HEK293 (cell line): ENCODE measurements at regions not wholly inside any gene's neighbourhood (a gene's known extent, or its start where the extent isn't known, plus 50 kb on each side); places are given as distances from the start of the nearest gene placed in this dataset.

Experiments used
- HOXA7 ChIP-seq: sonication (generic); formaldehyde crosslinking; IDR thresholded peaks from 2 replicates; pipeline ENCODE4 v1.8.1; 2022; ENCODE audit warnings: missing genetic modification reagents, borderline replicate concordance
- ZNF23 ChIP-seq: fragments of 450-650 bp; formaldehyde crosslinking; IDR thresholded peaks from 2 replicates; pipeline ENCODE4 v1.5.1; 2016; ENCODE audit warnings: missing biosample characterization, missing genetic modification characterization, borderline replicate concordance
- ZNF274 ChIP-seq, 2 experiments: fragments of 200-500 bp in 1 of 2; fragments of 450-650 bp in 1 of 2; sonication (Bioruptor generic) in 1 of 2; formaldehyde crosslinking in 1 of 2; IDR thresholded peaks; 2 replicates each; pipeline versions ENCODE4 v1.5.1 to v1.6.1; 2014 to 2016; ENCODE audit warnings: borderline replicate concordance in 1 of 2, inconsistent platforms in 1 of 2, low read length in 1 of 2, missing biosample characterization in 1 of 2, missing genetic modification characterization in 1 of 2
- ZNF324 ChIP-seq: fragments of 450-650 bp; formaldehyde crosslinking; IDR thresholded peaks from 2 replicates; pipeline ENCODE4 v1.5.1; 2016; ENCODE audit warnings: missing biosample characterization, missing genetic modification characterization
- ZNF664 ChIP-seq: fragments of 450-650 bp; formaldehyde crosslinking; IDR thresholded peaks from 2 replicates; pipeline ENCODE4 v1.5.1; 2016; ENCODE audit warnings: missing biosample characterization, missing genetic modification characterization
- TF ChIP-seq, protein P1 (sequence below): fragments of 450-650 bp; formaldehyde crosslinking; IDR thresholded peaks from 2 replicates; pipeline ENCODE4 v1.5.1; 2016; ENCODE audit warnings: missing biosample characterization, missing genetic modification characterization

DNA sequence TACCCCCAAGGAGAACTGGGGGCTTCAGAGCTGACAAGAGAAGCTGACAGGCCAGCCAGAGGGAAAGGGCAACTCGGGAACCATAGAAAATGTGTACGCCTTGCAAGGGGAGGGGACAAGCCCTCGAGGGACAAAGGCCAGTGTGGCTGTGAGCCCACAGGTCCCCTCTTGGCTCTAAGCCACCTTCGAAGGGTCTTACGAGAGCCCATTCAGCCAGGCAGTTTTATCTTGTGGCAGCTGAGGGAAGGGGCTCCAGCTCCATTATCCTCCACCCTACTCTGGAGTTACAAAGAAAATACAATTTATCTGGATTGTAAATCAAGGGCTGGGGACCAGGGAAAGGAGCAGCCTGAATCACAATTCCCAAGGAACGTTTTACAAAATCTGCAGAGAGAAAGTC, 159.5 kb upstream of the ZMIZ1 start:
- no peak for TF ChIP-seq HOXA7 (CRISPR knock-in tag)
- TF ChIP-seq, protein P1, sequence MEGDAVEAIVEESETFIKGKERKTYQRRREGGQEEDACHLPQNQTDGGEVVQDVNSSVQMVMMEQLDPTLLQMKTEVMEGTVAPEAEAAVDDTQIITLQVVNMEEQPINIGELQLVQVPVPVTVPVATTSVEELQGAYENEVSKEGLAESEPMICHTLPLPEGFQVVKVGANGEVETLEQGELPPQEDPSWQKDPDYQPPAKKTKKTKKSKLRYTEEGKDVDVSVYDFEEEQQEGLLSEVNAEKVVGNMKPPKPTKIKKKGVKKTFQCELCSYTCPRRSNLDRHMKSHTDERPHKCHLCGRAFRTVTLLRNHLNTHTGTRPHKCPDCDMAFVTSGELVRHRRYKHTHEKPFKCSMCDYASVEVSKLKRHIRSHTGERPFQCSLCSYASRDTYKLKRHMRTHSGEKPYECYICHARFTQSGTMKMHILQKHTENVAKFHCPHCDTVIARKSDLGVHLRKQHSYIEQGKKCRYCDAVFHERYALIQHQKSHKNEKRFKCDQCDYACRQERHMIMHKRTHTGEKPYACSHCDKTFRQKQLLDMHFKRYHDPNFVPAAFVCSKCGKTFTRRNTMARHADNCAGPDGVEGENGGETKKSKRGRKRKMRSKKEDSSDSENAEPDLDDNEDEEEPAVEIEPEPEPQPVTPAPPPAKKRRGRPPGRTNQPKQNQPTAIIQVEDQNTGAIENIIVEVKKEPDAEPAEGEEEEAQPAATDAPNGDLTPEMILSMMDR: no peak
- no peak for TF ChIP-seq ZNF23 (tag by site-specific recombination)
- no peak for TF ChIP-seq ZNF664 (tag by site-specific recombination)
- no peak for TF ChIP-seq ZNF274 (IDR thresholded peaks at IDR 0.05; ENCODE audit: low read length)
- TF ChIP-seq ZNF274 (tag by site-specific recombination; IDR thresholded peaks at IDR 0.05; ENCODE audit: borderline replicate concordance): no peak
- TF ChIP-seq ZNF324 (tag by site-specific recombination): no peak
